ENCODE measurements at regions not wholly inside any gene's neighbourhood (a gene's known extent, or its start where the extent isn't known, plus 50 kb on each side); places are given as distances from the start of the nearest gene placed in this dataset.

- WGBS, 2 donors = 88 to 90% methylated on average over 4 of the region's 4 CpGs
- intact Hi-C loops (cut with DNase I) = no loop called here
- no peaks in the 10 kb centered on the region for H3K9me3 ChIP-seq
- TF ChIP-seq, protein P1, sequence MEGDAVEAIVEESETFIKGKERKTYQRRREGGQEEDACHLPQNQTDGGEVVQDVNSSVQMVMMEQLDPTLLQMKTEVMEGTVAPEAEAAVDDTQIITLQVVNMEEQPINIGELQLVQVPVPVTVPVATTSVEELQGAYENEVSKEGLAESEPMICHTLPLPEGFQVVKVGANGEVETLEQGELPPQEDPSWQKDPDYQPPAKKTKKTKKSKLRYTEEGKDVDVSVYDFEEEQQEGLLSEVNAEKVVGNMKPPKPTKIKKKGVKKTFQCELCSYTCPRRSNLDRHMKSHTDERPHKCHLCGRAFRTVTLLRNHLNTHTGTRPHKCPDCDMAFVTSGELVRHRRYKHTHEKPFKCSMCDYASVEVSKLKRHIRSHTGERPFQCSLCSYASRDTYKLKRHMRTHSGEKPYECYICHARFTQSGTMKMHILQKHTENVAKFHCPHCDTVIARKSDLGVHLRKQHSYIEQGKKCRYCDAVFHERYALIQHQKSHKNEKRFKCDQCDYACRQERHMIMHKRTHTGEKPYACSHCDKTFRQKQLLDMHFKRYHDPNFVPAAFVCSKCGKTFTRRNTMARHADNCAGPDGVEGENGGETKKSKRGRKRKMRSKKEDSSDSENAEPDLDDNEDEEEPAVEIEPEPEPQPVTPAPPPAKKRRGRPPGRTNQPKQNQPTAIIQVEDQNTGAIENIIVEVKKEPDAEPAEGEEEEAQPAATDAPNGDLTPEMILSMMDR (IDR thresholded peaks at IDR 0.05) = no peak
- H3K4me1 ChIP-seq = no peaks in the 10 kb centered on the region
- H3K4me3 ChIP-seq = no peak overlapping the region
- ATAC-seq = no peak
- H3K36me3 ChIP-seq = no peaks in the 10 kb centered on the region
- H3K27ac ChIP-seq = no peak overlapping the region
- no peaks in the 10 kb centered on the region for H3K27me3 ChIP-seq
- DNase-seq = no peak
Observed at GRCh38 chr4:11732155-11732554, 303.5 kb upstream of the HS3ST1 start.

GRCh38 chr4:11730545-11730944 lies 301.9 kb upstream of the HS3ST1 start:
- Histone ChIP-seq H3K27me3 (no peaks in the 10 kb centered on the region), H3K4me3 (no peak overlapping the region), H3K27ac (no peak overlapping the region), H3K36me3 (no peaks in the 10 kb centered on the region), H3K9me3 (no peaks in the 10 kb centered on the region), H3K4me1 (no peaks in the 10 kb centered on the region)
- 94 to 97% methylated on average over 1 of the region's 1 CpG for WGBS, 2 donors
- TF ChIP-seq, protein P1 (IDR thresholded peaks at IDR 0.05) = no peak
- ATAC-seq = no peak
- intact Hi-C loops (cut with DNase I) = no loop called here
- DNase-seq = no peak

GRCh38 chr4:11729548-11729947 lies 300.9 kb upstream of the HS3ST1 start:
- Histone ChIP-seq H3K9me3 (no peaks in the 10 kb centered on the region), H3K4me1 (no peaks in the 10 kb centered on the region), H3K27me3 (no peaks in the 10 kb centered on the region), H3K4me3 (no peak overlapping the region), H3K36me3 (no peaks in the 10 kb centered on the region), H3K27ac (no peak overlapping the region)
- 81 to 87% methylated on average over 1 of the region's 1 CpG for WGBS, 2 donors
- TF ChIP-seq, protein P1 (IDR thresholded peaks at IDR 0.05) = no peak
- intact Hi-C loops (cut with DNase I) = loop anchor here in 3 of 10 donors (10.0 kb wide), 3 partner anchors 305 to 1155 kb away; partner anchors contain the start of gene HS3ST1 (in 2 of the 3)
- no peak for ATAC-seq
- DNase-seq = no peak

GRCh38 chr4:11727903-11728564 lies 299.3 kb upstream of the HS3ST1 start:
- WGBS, 2 donors = 86 to 90% methylated on average over 3 of the region's 3 CpGs
- TF ChIP-seq, protein P1 (IDR thresholded peaks at IDR 0.05) = no peak
- Histone ChIP-seq H3K4me1 (no peaks in the 10 kb centered on the region), H3K27me3 (no peaks in the 10 kb centered on the region), H3K9me3 (no peaks in the 10 kb centered on the region), H3K36me3 (no peaks in the 10 kb centered on the region), H3K27ac (no peak overlapping the region), H3K4me3 (no peak overlapping the region)
- intact Hi-C loops (cut with DNase I) = loop anchor here in 3 of 10 donors (10.0 kb wide), 3 partner anchors 303 to 1153 kb away; partner anchors contain the start of gene HS3ST1 (in 2 of the 3)
- no peak for DNase-seq
- ATAC-seq = no peak
